KMS-11 (cell line): ENCODE measurements at regions not wholly inside any gene's neighbourhood (a gene's known extent, or its start where the extent isn't known, plus 50 kb on each side); places are given as distances from the start of the nearest gene placed in this dataset.

Experiments used
- H2AFZ ChIP-seq: fragments of 200-600 bp; sonication (generic); 2 replicates; pipeline ENCODE4 v1.6.1; 2016; ENCODE audit warnings: antibody characterized with exemption, mixed run types, low read depth
- H3K27ac ChIP-seq: fragments of 200-600 bp; sonication (generic); 2 replicates; pipeline ENCODE4 v1.6.1; 2016; ENCODE audit warnings: mild to moderate bottlenecking, mixed run types
- H3K27me3 ChIP-seq: fragments of 200-600 bp; sonication (generic); 2 replicates; pipeline ENCODE4 v1.6.1; 2017; ENCODE audit warnings: mild to moderate bottlenecking, low read depth, mixed run types, moderate library complexity; ENCODE audit not compliant: insufficient read depth
- H3K36me3 ChIP-seq: fragments of 200-600 bp; sonication (generic); 2 replicates; pipeline ENCODE4 v1.6.1; 2017; ENCODE audit warnings: mild to moderate bottlenecking, mixed run types; ENCODE audit not compliant: insufficient read depth
- H3K4me1 ChIP-seq: fragments of 200-600 bp; sonication (generic); 2 replicates; pipeline ENCODE4 v1.6.1; 2016; ENCODE audit warnings: mild to moderate bottlenecking, low read depth, mixed run types; ENCODE audit not compliant: poor library complexity, severe bottlenecking
- H3K4me2 ChIP-seq: fragments of 200-600 bp; sonication (generic); 2 replicates; pipeline ENCODE4 v1.7.0; 2016; ENCODE audit warnings: mild to moderate bottlenecking, mixed run types
- H3K4me3 ChIP-seq: fragments of 200-600 bp; sonication (generic); IDR thresholded peaks from 2 replicates; pipeline ENCODE4 v1.6.1; 2017; ENCODE audit warnings: low read depth, low read length, mixed read lengths; ENCODE audit not compliant: insufficient read depth
- H3K79me2 ChIP-seq: fragments of 200-600 bp; sonication (generic); 2 replicates; pipeline ENCODE4 v1.6.1; 2016; ENCODE audit warnings: low read depth, mixed run types; ENCODE audit not compliant: insufficient read depth
- H3K9ac ChIP-seq: fragments of 200-600 bp; sonication (generic); 2 replicates; pipeline ENCODE4 v1.6.1; 2016; ENCODE audit warnings: mild to moderate bottlenecking, mixed run types
- H4K20me1 ChIP-seq: fragments of 200-600 bp; sonication (generic); 2 replicates; pipeline ENCODE4 v1.6.1; 2016; ENCODE audit warnings: mild to moderate bottlenecking, mixed run types; ENCODE audit not compliant: insufficient read depth
- CTCF ChIP-seq: fragments of 200-600 bp; sonication (generic); conservative IDR thresholded peaks from 2 replicates; pipeline ENCODE4 v1.6.1; 2017; ENCODE audit warnings: low read depth, mild to moderate bottlenecking, antibody characterized with exemption, low read length, moderate library complexity, mixed read lengths

DNA sequence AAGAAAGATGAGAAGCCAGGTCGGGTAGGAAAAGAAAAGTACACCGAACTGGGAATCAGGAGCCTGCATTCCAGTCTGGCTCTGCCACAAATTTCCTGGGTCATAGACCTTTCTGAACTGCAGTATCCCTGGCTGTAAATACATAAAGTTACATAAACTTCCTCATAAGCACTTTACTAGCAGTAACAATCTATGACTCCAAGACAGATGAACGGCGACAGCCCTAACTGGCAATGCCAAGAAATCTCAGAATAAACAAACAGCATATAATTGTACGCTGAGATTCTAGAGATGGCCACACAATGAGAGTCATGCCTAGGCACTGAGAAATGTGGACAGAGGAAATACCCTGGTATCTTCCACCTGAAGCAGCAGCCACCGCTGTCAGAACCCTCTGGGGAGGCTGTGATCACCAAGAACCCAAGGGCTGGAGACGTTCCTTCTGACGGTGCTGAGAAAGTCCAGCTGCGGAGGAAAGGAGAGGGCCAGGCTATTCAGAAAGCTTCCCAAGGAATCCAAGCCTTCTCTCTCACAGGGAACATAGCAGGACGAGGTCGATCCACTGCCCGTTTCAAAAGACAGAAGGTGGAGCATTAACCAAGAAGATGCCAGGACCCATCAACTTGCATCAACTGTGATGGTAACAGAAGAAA is 89.3 kb upstream of the SLC66A3 start:
- Histone ChIP-seq H3K4me2 (no peak overlapping the region), H3K4me1 (no peaks in the 10 kb centered on the region), H3K79me2 (no peaks in the 10 kb centered on the region), H3K36me3 (no peaks in the 10 kb centered on the region), H4K20me1 (no peaks in the 10 kb centered on the region), H3K27me3 (no peaks in the 10 kb centered on the region), H3K9ac (no peak overlapping the region), H3K4me3 (no peak overlapping the region), H3K27ac (no peak overlapping the region), H2AFZ (no peak overlapping the region)
- TF ChIP-seq CTCF: no peak

GRCh38 chr2:11067221-11068078 is 87.8 kb upstream of the SLC66A3 start:
- H3K4me3 ChIP-seq: no peak overlapping the region
- TF ChIP-seq CTCF: no peak
- H3K4me2 ChIP-seq: no peak overlapping the region
- no peaks in the 10 kb centered on the region for H3K79me2 ChIP-seq
- no peak overlapping the region for H3K9ac ChIP-seq
- H4K20me1 ChIP-seq: no peaks in the 10 kb centered on the region
- no peaks in the 10 kb centered on the region for H3K4me1 ChIP-seq
- no peaks in the 10 kb centered on the region for H3K27me3 ChIP-seq
- no peak overlapping the region for H3K27ac ChIP-seq
- no peak overlapping the region for H2AFZ ChIP-seq
- no peaks in the 10 kb centered on the region for H3K36me3 ChIP-seq

DNA sequence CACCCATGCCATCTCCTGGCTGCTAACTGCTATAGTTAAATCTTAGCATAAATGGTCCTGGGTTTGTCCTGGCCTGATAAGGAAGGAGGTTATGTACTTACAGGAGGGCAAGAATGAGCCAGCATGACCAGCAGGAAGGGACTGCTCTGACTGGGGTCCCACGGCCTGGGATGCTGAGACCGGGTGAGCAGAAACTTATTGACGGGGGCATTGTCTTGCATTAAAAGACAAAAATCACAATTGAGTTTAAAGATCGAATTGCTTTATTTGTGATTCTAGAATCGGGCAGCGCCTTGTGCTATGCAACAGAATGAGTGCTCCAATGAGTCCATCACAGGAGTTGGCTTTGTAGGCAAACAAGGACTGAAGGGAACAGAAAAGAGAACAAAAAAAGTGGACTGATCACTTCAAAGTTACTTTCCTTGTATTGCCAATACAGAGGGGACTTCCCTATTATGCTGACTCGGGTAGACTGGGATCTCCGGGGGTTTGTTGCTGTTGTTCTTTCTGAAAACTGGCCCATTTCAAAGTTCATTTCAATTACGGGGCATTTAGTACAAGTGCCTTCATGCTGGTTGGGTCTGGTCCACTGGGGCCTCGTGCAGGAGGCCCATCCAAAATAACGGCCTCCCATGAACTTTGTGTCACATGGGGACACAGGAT is 87.1 kb upstream of the SLC66A3 start:
- H2AFZ ChIP-seq: no peak overlapping the region
- H3K36me3 ChIP-seq: no peaks in the 10 kb centered on the region
- no peak for TF ChIP-seq CTCF
- H3K27me3 ChIP-seq: no peaks in the 10 kb centered on the region
- H3K9ac ChIP-seq: no peak overlapping the region
- no peaks in the 10 kb centered on the region for H3K4me1 ChIP-seq
- no peak overlapping the region for H3K27ac ChIP-seq
- no peak overlapping the region for H3K4me2 ChIP-seq
- H4K20me1 ChIP-seq: no peaks in the 10 kb centered on the region
- H3K79me2 ChIP-seq: no peaks in the 10 kb centered on the region
- H3K4me3 ChIP-seq: no peak overlapping the region

GRCh38 chr2:11068856-11069526 is 86.3 kb upstream of the SLC66A3 start:
- Histone ChIP-seq H3K27me3 (no peaks in the 10 kb centered on the region), H3K9ac (no peak overlapping the region), H3K27ac (no peak overlapping the region), H2AFZ (no peak overlapping the region), H3K4me2 (no peak overlapping the region), H3K79me2 (no peaks in the 10 kb centered on the region), H3K36me3 (no peaks in the 10 kb centered on the region), H3K4me3 (no peak overlapping the region), H3K4me1 (no peaks in the 10 kb centered on the region), H4K20me1 (no peaks in the 10 kb centered on the region)
- no peak for TF ChIP-seq CTCF
